ENCODE measurements at regions not wholly inside any gene's neighbourhood (a gene's known extent, or its start where the extent isn't known, plus 50 kb on each side); places are given as distances from the start of the nearest gene placed in this dataset.

GRCh38 chrX:137305404-137305803 is 260.5 kb upstream of the ZIC3 start:
- H3K27ac ChIP-seq, result no peak overlapping the region
- H2AFZ ChIP-seq, result no peak overlapping the region
- no peaks in the 10 kb centered on the region for H3K27me3 ChIP-seq
- no peak for DNase-seq (ENCODE audit: low spot score)
- no peaks in the 10 kb centered on the region for H3K4me1 ChIP-seq (ENCODE audit: insufficient read depth)
- no peaks in the 10 kb centered on the region for H4K20me1 ChIP-seq (ENCODE audit: insufficient read depth, poor library complexity, severe bottlenecking)
- no peak overlapping the region for H3K4me2 ChIP-seq
- H3K36me3 ChIP-seq (replicated peaks; ENCODE audit: insufficient read depth, low read depth), result no peaks in the 10 kb centered on the region
- H3K9me2 ChIP-seq (replicated peaks; ENCODE audit: insufficient read depth), result no peaks in the 10 kb centered on the region
- TF ChIP-seq EZH2phosphoT487 (IDR thresholded peaks at IDR 0.05; ENCODE audit: low read depth, severe bottlenecking, unreplicated experiment), result no peak
- no peak for TF ChIP-seq EZH2 (IDR thresholded peaks at IDR 0.05; ENCODE audit: borderline replicate concordance)
- TF ChIP-seq CTCF (IDR thresholded peaks at IDR 0.05; ENCODE audit: poor library complexity), result no peak
- H3K79me2 ChIP-seq, result no peaks in the 10 kb centered on the region
- H3K9me3 ChIP-seq (ENCODE audit: low read depth), result no peaks in the 10 kb centered on the region
- H3K4me3 ChIP-seq, result no peak overlapping the region

DNA sequence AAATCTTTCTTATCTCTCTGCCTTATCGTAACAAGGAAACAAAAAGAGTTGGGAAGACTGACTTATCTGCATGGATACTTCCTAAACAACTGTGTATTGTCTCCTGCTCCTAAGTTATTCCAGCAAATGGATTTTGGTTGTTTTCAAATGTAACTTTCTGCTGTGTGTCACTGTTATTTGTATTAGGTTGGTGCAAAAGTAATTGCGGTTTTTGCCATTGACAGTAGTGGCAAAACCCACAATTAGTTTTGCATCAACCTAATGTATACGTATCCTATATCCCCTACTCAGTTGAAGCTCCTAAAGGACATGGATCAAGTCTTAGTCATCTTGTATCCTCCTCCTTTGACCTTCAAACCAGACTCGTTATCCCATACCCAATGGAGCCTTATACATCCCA is 263.4 kb upstream of the GPR101 start:
- no peak overlapping the region for H3K27ac ChIP-seq
- H4K20me1 ChIP-seq (ENCODE audit: insufficient read depth, poor library complexity, severe bottlenecking), result no peaks in the 10 kb centered on the region
- no peak overlapping the region for H2AFZ ChIP-seq
- H3K4me1 ChIP-seq (ENCODE audit: insufficient read depth), result no peaks in the 10 kb centered on the region
- H3K9me3 ChIP-seq (ENCODE audit: low read depth), result no peaks in the 10 kb centered on the region
- WGBS (ENCODE audit: low lambda C conversion rate, missing lambda C conversion rate), result 70% methylated on average over 4 of the region's 4 CpGs
- H3K36me3 ChIP-seq (replicated peaks; ENCODE audit: insufficient read depth, low read depth), result no peaks in the 10 kb centered on the region
- H3K79me2 ChIP-seq, result no peaks in the 10 kb centered on the region
- no peaks in the 10 kb centered on the region for H3K9me2 ChIP-seq (replicated peaks; ENCODE audit: insufficient read depth)
- no peaks in the 10 kb centered on the region for H3K27me3 ChIP-seq
- H3K4me3 ChIP-seq, result no peak overlapping the region
- TF ChIP-seq EZH2 (IDR thresholded peaks at IDR 0.05; ENCODE audit: borderline replicate concordance) (no peak), EZH2phosphoT487 (IDR thresholded peaks at IDR 0.05; ENCODE audit: low read depth, severe bottlenecking, unreplicated experiment) (no peak), CTCF (IDR thresholded peaks at IDR 0.05; ENCODE audit: poor library complexity) (no peak)
- no peak overlapping the region for H3K4me2 ChIP-seq
- no peak for DNase-seq (ENCODE audit: low spot score)

- 47% methylated on average over 3 of the region's 3 CpGs for WGBS (ENCODE audit: low lambda C conversion rate, missing lambda C conversion rate)
- Histone ChIP-seq H3K4me2 (no peak overlapping the region), H3K27ac (no peak overlapping the region), H2AFZ (no peak overlapping the region), H3K9me3 (ENCODE audit: low read depth) (no peaks in the 10 kb centered on the region), H3K27me3 (no peaks in the 10 kb centered on the region), H3K36me3 (replicated peaks; ENCODE audit: insufficient read depth, low read depth) (no peaks in the 10 kb centered on the region), H3K4me3 (no peak overlapping the region), H4K20me1 (ENCODE audit: insufficient read depth, poor library complexity, severe bottlenecking) (no peaks in the 10 kb centered on the region), H3K9me2 (replicated peaks; ENCODE audit: insufficient read depth) (no peaks in the 10 kb centered on the region), H3K79me2 (no peaks in the 10 kb centered on the region), H3K4me1 (ENCODE audit: insufficient read depth) (no peaks in the 10 kb centered on the region)
- TF ChIP-seq CTCF (IDR thresholded peaks at IDR 0.05; ENCODE audit: poor library complexity) (no peak), EZH2 (IDR thresholded peaks at IDR 0.05; ENCODE audit: borderline replicate concordance) (no peak), EZH2phosphoT487 (IDR thresholded peaks at IDR 0.05; ENCODE audit: low read depth, severe bottlenecking, unreplicated experiment) (no peak)
- no peak for DNase-seq (ENCODE audit: low spot score)
These were observed 256.2 kb upstream of the GPR101 start for GRCh38 chrX:137290011-137290410.

- Histone ChIP-seq H3K79me2 (no peaks in the 10 kb centered on the region), H4K20me1 (ENCODE audit: insufficient read depth, poor library complexity, severe bottlenecking) (no peaks in the 10 kb centered on the region), H3K36me3 (replicated peaks; ENCODE audit: insufficient read depth, low read depth) (no peaks in the 10 kb centered on the region), H3K9me2 (replicated peaks; ENCODE audit: insufficient read depth) (no peaks in the 10 kb centered on the region), H3K27ac (no peak overlapping the region), H3K4me1 (ENCODE audit: insufficient read depth) (no peaks in the 10 kb centered on the region), H3K27me3 (no peaks in the 10 kb centered on the region), H3K9me3 (ENCODE audit: low read depth) (no peaks in the 10 kb centered on the region), H3K4me2 (no peak overlapping the region), H3K4me3 (no peak overlapping the region), H2AFZ (no peak overlapping the region)
- TF ChIP-seq CTCF (IDR thresholded peaks at IDR 0.05; ENCODE audit: poor library complexity) (no peak), EZH2phosphoT487 (IDR thresholded peaks at IDR 0.05; ENCODE audit: low read depth, severe bottlenecking, unreplicated experiment) (no peak), EZH2 (IDR thresholded peaks at IDR 0.05; ENCODE audit: borderline replicate concordance) (no peak)
- WGBS (ENCODE audit: low lambda C conversion rate, missing lambda C conversion rate), result 65% methylated on average over 3 of the region's 3 CpGs
- DNase-seq (ENCODE audit: low spot score), result no peak
These were observed 253.4 kb upstream of the GPR101 start for GRCh38 chrX:137287191-137287590.
